ENCODE measurements at regions not wholly inside any gene's neighbourhood (a gene's known extent, or its start where the extent isn't known, plus 50 kb on each side); places are given as distances from the start of the nearest gene placed in this dataset.
"Not testable (repeated sequence)": the region's sequence is repeated elsewhere in the genome, so short reads cannot be mapped to it uniquely, and the experiment has no call there.

GRCh38 chr14:89699071-89699470, 255.5 kb downstream of the EFCAB11 start:
- no peak for DNase-seq (ENCODE audit: low read depth in 1 of 2, low spot score in 1 of 2)

- DNase-seq (ENCODE audit: low read depth in 1 of 2, low spot score in 1 of 2): no peak
Measured at GRCh38 chr14:89697281-89698060, 257.1 kb downstream of the EFCAB11 start.

GRCh38 chr14:89695846-89696245, 258.7 kb downstream of the EFCAB11 start:
- DNase-seq (ENCODE audit: low read depth in 1 of 2, low spot score in 1 of 2): no peak

- no peak for DNase-seq (ENCODE audit: low read depth in 1 of 2, low spot score in 1 of 2)
Measured at GRCh38 chr14:89690139-89690538, 264.4 kb downstream of the EFCAB11 start.

- not testable (repeated sequence) for DNase-seq (ENCODE audit: low read depth in 1 of 2, low spot score in 1 of 2)
Measured at GRCh38 chr14:89689711-89690110, 264.8 kb downstream of the EFCAB11 start.

GRCh38 chr14:89688507-89689211, 265.9 kb downstream of the EFCAB11 start:
- DNase-seq (ENCODE audit: low read depth in 1 of 2, low spot score in 1 of 2): no peak

- not testable (repeated sequence) for DNase-seq (ENCODE audit: low read depth in 1 of 2, low spot score in 1 of 2)
Measured at GRCh38 chr14:89687129-89687528, 267.4 kb downstream of the EFCAB11 start.

- DNase-seq (ENCODE audit: low read depth in 1 of 2, low spot score in 1 of 2): no peak
Measured at GRCh38 chr14:89684139-89684538, 267.1 kb upstream of the FOXN3 start.

- peak in 1 of 2 donors; percentile 38 for DNase-seq (ENCODE audit: low read depth in 1 of 2, low spot score in 1 of 2)
Measured at GRCh38 chr14:89681086-89682018, 264.3 kb upstream of the FOXN3 start.

GRCh38 chr14:89680156-89680555, 263.1 kb upstream of the FOXN3 start:
- no peak for DNase-seq (ENCODE audit: low read depth in 1 of 2, low spot score in 1 of 2)

GRCh38 chr14:89678768-89679167, 261.7 kb upstream of the FOXN3 start:
- DNase-seq (ENCODE audit: low read depth in 1 of 2, low spot score in 1 of 2): no peak

GRCh38 chr14:89675590-89675989, 258.6 kb upstream of the FOXN3 start:
- DNase-seq (ENCODE audit: low read depth in 1 of 2, low spot score in 1 of 2): no peak

GRCh38 chr14:89674936-89675335, 257.9 kb upstream of the FOXN3 start:
- DNase-seq (ENCODE audit: low read depth in 1 of 2, low spot score in 1 of 2): no peak

GRCh38 chr14:89674240-89674639, 257.2 kb upstream of the FOXN3 start:
- no peak for DNase-seq (ENCODE audit: low read depth in 1 of 2, low spot score in 1 of 2)

- DNase-seq (ENCODE audit: low read depth in 1 of 2, low spot score in 1 of 2): no peak
Measured at GRCh38 chr14:89673512-89674225, 256.6 kb upstream of the FOXN3 start.

- no peak for DNase-seq (ENCODE audit: low read depth in 1 of 2, low spot score in 1 of 2)
Measured at GRCh38 chr14:89672636-89673511, 255.8 kb upstream of the FOXN3 start.

GRCh38 chr14:89669193-89669592, 252.2 kb upstream of the FOXN3 start:
- no peak for DNase-seq (ENCODE audit: low read depth in 1 of 2, low spot score in 1 of 2)

- DNase-seq (ENCODE audit: low read depth in 1 of 2, low spot score in 1 of 2): no peak
Measured at GRCh38 chr14:89667983-89668382, 250.9 kb upstream of the FOXN3 start.

GRCh38 chr14:89665300-89666081, 248.5 kb upstream of the FOXN3 start:
- DNase-seq (ENCODE audit: low read depth in 1 of 2, low spot score in 1 of 2): not testable (repeated sequence)
